HUES48 (cell line): ENCODE measurements at regions not wholly inside any gene's neighbourhood (a gene's known extent, or its start where the extent isn't known, plus 50 kb on each side); places are given as distances from the start of the nearest gene placed in this dataset.

Experiments used
- H3K27ac ChIP-seq: one replicate; pipeline ENCODE4 v1.7.0; 2013; ENCODE audit warnings: low read depth, low read length, inconsistent platforms
- H3K27me3 ChIP-seq: 2 replicates; pipeline ENCODE4 v1.6.1; 2013; ENCODE audit warnings: mild to moderate bottlenecking, low read length; ENCODE audit not compliant: control insufficient read depth, insufficient read depth
- H3K36me3 ChIP-seq: 2 replicates; pipeline ENCODE4 v1.6.1; 2013; ENCODE audit warnings: low read length; ENCODE audit not compliant: control insufficient read depth, insufficient read depth
- H3K4me1 ChIP-seq: 2 replicates; pipeline ENCODE4 v1.6.1; 2013; ENCODE audit warnings: mild to moderate bottlenecking, low read length; ENCODE audit not compliant: control insufficient read depth, insufficient read depth
- H3K4me3 ChIP-seq: 2 replicates; pipeline ENCODE4 v1.5.1; 2013; ENCODE audit warnings: mild to moderate bottlenecking, low read depth, low read length
- H3K9ac ChIP-seq: 2 replicates; pipeline ENCODE4 v1.6.1; 2013; ENCODE audit warnings: mild to moderate bottlenecking, low read depth, low read length, moderate library complexity
- H3K9me3 ChIP-seq: 2 replicates; pipeline ENCODE4 v1.6.1; 2013; ENCODE audit warnings: low read length; ENCODE audit not compliant: control insufficient read depth, insufficient read depth

GRCh38 chr11:119979701-119980100 is 158.2 kb downstream of the TRIM29 start:
- H3K27ac ChIP-seq = no peak overlapping the region
- no peak overlapping the region for H3K4me3 ChIP-seq
- H3K27me3 ChIP-seq = peaks cover 6% of the 10 kb centered on the region
- no peak overlapping the region for H3K9ac ChIP-seq
- H3K4me1 ChIP-seq = peaks cover 10% of the 10 kb centered on the region; the same call in 1 of the 2 replicates
- H3K36me3 ChIP-seq = no peaks in the 10 kb centered on the region
- H3K9me3 ChIP-seq = no peaks in the 10 kb centered on the region

GRCh38 chr11:119978696-119979095 is 159.2 kb downstream of the TRIM29 start:
- Histone ChIP-seq H3K27me3 (peaks cover 11% of the 10 kb centered on the region), H3K27ac (no peak overlapping the region), H3K9me3 (no peaks in the 10 kb centered on the region), H3K4me1 (peaks cover 10% of the 10 kb centered on the region; the same call in 1 of the 2 replicates), H3K36me3 (no peaks in the 10 kb centered on the region), H3K9ac (no peak overlapping the region), H3K4me3 (no peak overlapping the region)

- Histone ChIP-seq H3K9me3 (no peaks in the 10 kb centered on the region), H3K36me3 (no peaks in the 10 kb centered on the region), H3K4me1 (peaks cover 10% of the 10 kb centered on the region; the same call in 1 of the 2 replicates), H3K27ac (no peak overlapping the region), H3K4me3 (no peak overlapping the region), H3K27me3 (peaks cover 11% of the 10 kb centered on the region), H3K9ac (no peak overlapping the region)
Measured at GRCh38 chr11:119977881-119978280, 160.0 kb downstream of the TRIM29 start.

GRCh38 chr11:119977561-119977860 is 160.4 kb downstream of the TRIM29 start:
- Histone ChIP-seq H3K27ac (no peak overlapping the region), H3K9me3 (no peaks in the 10 kb centered on the region)

GRCh38 chr11:119976805-119977560 is 160.9 kb downstream of the TRIM29 start:
- no peaks in the 10 kb centered on the region for H3K36me3 ChIP-seq
- H3K4me1 ChIP-seq = peaks cover 10% of the 10 kb centered on the region; the same call in 1 of the 2 replicates
- no peaks in the 10 kb centered on the region for H3K9me3 ChIP-seq
- H3K9ac ChIP-seq = no peak overlapping the region
- peaks cover 11% of the 10 kb centered on the region for H3K27me3 ChIP-seq
- no peak overlapping the region for H3K4me3 ChIP-seq
- no peak overlapping the region for H3K27ac ChIP-seq

More at GRCh38 chr11:119977561-119977860, 160.4 kb downstream of the TRIM29 start:
- no peak overlapping the region for H3K9ac ChIP-seq
- peaks cover 10% of the 10 kb centered on the region; the same call in 1 of the 2 replicates for H3K4me1 ChIP-seq
- H3K27me3 ChIP-seq = peaks cover 11% of the 10 kb centered on the region
- H3K4me3 ChIP-seq = no peak overlapping the region
- no peaks in the 10 kb centered on the region for H3K36me3 ChIP-seq

- H3K4me3 ChIP-seq = no peak overlapping the region
- no peak overlapping the region for H3K9ac ChIP-seq
- no peak overlapping the region for H3K27ac ChIP-seq
- H3K36me3 ChIP-seq = no peaks in the 10 kb centered on the region
- peaks cover 11% of the 10 kb centered on the region for H3K27me3 ChIP-seq
- H3K9me3 ChIP-seq = no peaks in the 10 kb centered on the region
- peaks cover 10% of the 10 kb centered on the region; the same call in 1 of the 2 replicates for H3K4me1 ChIP-seq
Measured at GRCh38 chr11:119975561-119976152, 162.3 kb downstream of the TRIM29 start.

- H3K27me3 ChIP-seq = peaks cover 11% of the 10 kb centered on the region
Measured at GRCh38 chr11:119974467-119974866, 163.4 kb downstream of the TRIM29 start.

GRCh38 chr11:119974051-119974450 is 163.9 kb downstream of the TRIM29 start:
- Histone ChIP-seq H3K36me3 (no peaks in the 10 kb centered on the region), H3K27me3 (peaks cover 11% of the 10 kb centered on the region), H3K9me3 (no peaks in the 10 kb centered on the region), H3K4me1 (peaks cover 10% of the 10 kb centered on the region; the same call in 1 of the 2 replicates), H3K4me3 (no peak overlapping the region), H3K9ac (no peak overlapping the region), H3K27ac (no peak overlapping the region)

More at GRCh38 chr11:119974467-119974866, 163.4 kb downstream of the TRIM29 start:
- Histone ChIP-seq H3K9ac (no peak overlapping the region), H3K36me3 (no peaks in the 10 kb centered on the region), H3K4me1 (peaks cover 10% of the 10 kb centered on the region; the same call in 1 of the 2 replicates), H3K9me3 (no peaks in the 10 kb centered on the region), H3K4me3 (no peak overlapping the region), H3K27ac (no peak overlapping the region)

GRCh38 chr11:119972281-119972680 is 165.6 kb downstream of the TRIM29 start:
- Histone ChIP-seq H3K9ac (no peak overlapping the region), H3K27me3 (peaks cover 11% of the 10 kb centered on the region), H3K4me1 (peaks cover 10% of the 10 kb centered on the region; the same call in 1 of the 2 replicates), H3K4me3 (no peak overlapping the region), H3K36me3 (no peaks in the 10 kb centered on the region), H3K27ac (no peak overlapping the region), H3K9me3 (no peaks in the 10 kb centered on the region)

GRCh38 chr11:119970555-119971304 is 167.2 kb downstream of the TRIM29 start:
- Histone ChIP-seq H3K27ac (no peak overlapping the region), H3K4me1 (peaks cover 7% of the 10 kb centered on the region; the same call in 1 of the 2 replicates), H3K27me3 (peaks cover 6% of the 10 kb centered on the region), H3K4me3 (no peak overlapping the region), H3K36me3 (no peaks in the 10 kb centered on the region), H3K9me3 (no peaks in the 10 kb centered on the region), H3K9ac (no peak overlapping the region)
